SK-N-SH (cell line): ENCODE measurements at regions not wholly inside any gene's neighbourhood (a gene's known extent, or its start where the extent isn't known, plus 50 kb on each side); places are given as distances from the start of the nearest gene placed in this dataset.

Experiments used
- CTCF ChIP-seq: fragments of 200-600 bp; sonication (generic); IDR thresholded peaks from 2 replicates; pipeline ENCODE4 v1.6.1; 2017; ENCODE audit warnings: antibody characterized with exemption, mild to moderate bottlenecking, moderate library complexity
- EP300 ChIP-seq, 2 experiments: IDR thresholded peaks; 2 replicates each; pipeline versions ENCODE4 v1.4.0 to v1.6.1; 2012; ENCODE audit warnings: borderline replicate concordance in 1 of 2, low read depth in 1 of 2, low read length in 1 of 2
- EZH2phosphoT487 ChIP-seq: fragments of 200-600 bp; sonication (generic); IDR thresholded peaks from 2 replicates; pipeline ENCODE4 v1.6.1; 2017; ENCODE audit warnings: low read depth, mixed run types, mild to moderate bottlenecking, antibody characterized with exemption, moderate library complexity, borderline replicate concordance
- FOSL2 ChIP-seq: IDR thresholded peaks from 2 replicates; pipeline ENCODE4 v1.4.0; 2012; ENCODE audit warnings: low read depth, mild to moderate bottlenecking, moderate library complexity, borderline replicate concordance
- JUND ChIP-seq: IDR thresholded peaks from 2 replicates; pipeline ENCODE4 v1.4.0; 2012
- MAX ChIP-seq: IDR thresholded peaks from 2 replicates; pipeline ENCODE4 v1.4.0; 2012; ENCODE audit warnings: low read depth
- MXI1 ChIP-seq: IDR thresholded peaks from 2 replicates; pipeline ENCODE4 v1.6.1; 2012; ENCODE audit warnings: mild to moderate bottlenecking, low read depth, low read length, improper control_type of control experiment
- POLR2AphosphoS5 ChIP-seq: IDR thresholded peaks from 2 replicates; pipeline ENCODE4 v1.6.1; 2012; ENCODE audit warnings: low read depth, low read length
- RAD21 ChIP-seq: IDR thresholded peaks from 2 replicates; pipeline ENCODE4 v1.6.1; 2012; ENCODE audit warnings: mild to moderate bottlenecking, low read length
- SIN3A ChIP-seq: IDR thresholded peaks from 2 replicates; pipeline ENCODE4 v1.6.1; 2012; ENCODE audit warnings: low read depth, mild to moderate bottlenecking, low read length, moderate library complexity, borderline replicate concordance
- SMC3 ChIP-seq: IDR thresholded peaks from 2 replicates; pipeline ENCODE4 v1.6.1; 2012; ENCODE audit warnings: low read depth, low read length, improper control_type of control experiment
- YY1 ChIP-seq: IDR thresholded peaks from 2 replicates; pipeline ENCODE4 v1.4.0; 2012; ENCODE audit warnings: low read depth, mild to moderate bottlenecking
- ZBTB33 ChIP-seq: IDR thresholded peaks from 2 replicates; pipeline ENCODE4 v1.4.0; 2012; ENCODE audit warnings: low read depth, borderline replicate concordance

GRCh38 chr5:133864711-133865110 lies 103.7 kb downstream of the C5orf15 start:
- TF ChIP-seq CTCF (no peak), JUND (no peak), EP300 (IDR thresholded peaks at IDR 0.05; ENCODE audit: borderline replicate concordance in 1 of 2, low read depth in 1 of 2, low read length in 1 of 2) (no peak), EZH2phosphoT487 (no peak), RAD21 (no peak), POLR2AphosphoS5 (no peak), MAX (no peak), SMC3 (no peak), FOSL2 (no peak), MXI1 (no peak), SIN3A (no peak), YY1 (no peak), ZBTB33 (no peak)
